HG03025 (cell line): ENCODE measurements at regions not wholly inside any gene's neighbourhood (a gene's known extent, or its start where the extent isn't known, plus 50 kb on each side); places are given as distances from the start of the nearest gene placed in this dataset.
"Not testable (repeated sequence)": the region's sequence is repeated elsewhere in the genome, so short reads cannot be mapped to it uniquely, and the experiment has no call there.

Experiments
- ATAC-seq: cut with Tn5 transposase; IDR thresholded peaks from one replicate; pipeline ENCODE4 v1.9.1; 2021; ENCODE audit warnings: mild to moderate bottlenecking, moderate library complexity; ENCODE audit not compliant: unreplicated experiment, low FRiP score

DNA sequence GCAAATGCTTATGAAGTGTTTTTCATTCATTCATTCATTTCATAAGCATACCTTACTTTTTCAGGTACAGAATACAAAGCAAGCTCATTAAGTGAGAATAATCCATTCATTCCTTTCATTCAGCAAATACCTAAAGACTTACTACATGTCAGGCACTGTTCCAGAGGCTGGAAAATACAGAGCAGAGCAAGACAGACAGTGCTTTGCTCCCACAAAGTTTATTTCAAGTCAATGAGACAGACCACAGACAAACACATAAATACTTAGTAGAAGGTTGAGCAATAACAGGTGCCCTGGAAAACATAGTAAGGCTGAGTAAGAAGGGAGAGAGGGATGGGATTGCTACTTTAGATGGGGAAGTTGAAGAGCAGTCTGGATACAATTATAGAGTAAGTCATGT lies 309.8 kb downstream of the C1D start:
- ATAC-seq = no peak

DNA sequence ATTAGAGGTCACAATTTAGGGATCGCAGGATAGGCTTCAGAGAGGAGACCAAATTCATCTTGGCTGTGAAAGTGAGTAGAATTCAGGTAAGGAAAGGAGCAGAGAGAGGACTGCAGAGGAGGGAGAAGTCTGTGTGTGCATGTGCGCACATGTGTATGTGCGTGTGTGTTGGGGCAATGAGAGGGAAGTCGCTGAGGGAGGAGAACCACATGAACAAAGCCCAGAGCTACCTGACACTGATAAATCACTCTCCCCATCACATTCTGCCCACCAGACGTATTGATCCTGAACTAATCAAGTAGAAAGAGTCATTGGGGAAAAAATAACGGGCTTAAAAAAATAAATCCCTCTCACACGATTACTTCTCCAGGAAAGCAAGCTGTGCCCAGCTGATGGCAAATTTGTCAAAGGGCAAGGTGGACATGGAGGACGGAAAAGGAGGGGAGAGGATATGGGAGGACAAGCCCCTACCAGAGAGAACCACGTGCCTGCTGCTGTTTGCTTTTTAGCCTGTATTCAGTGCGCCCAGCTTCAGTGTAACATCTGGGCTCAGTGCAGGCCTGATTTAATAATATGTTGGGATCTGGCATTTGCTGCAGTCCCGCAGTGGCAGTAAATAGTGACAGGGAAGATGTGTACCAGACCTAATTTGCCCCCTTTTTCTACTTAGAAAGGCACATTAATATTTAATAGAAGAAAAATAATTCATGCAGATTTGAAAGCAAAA lies 307.5 kb downstream of the C1D start:
- ATAC-seq = no peak

DNA sequence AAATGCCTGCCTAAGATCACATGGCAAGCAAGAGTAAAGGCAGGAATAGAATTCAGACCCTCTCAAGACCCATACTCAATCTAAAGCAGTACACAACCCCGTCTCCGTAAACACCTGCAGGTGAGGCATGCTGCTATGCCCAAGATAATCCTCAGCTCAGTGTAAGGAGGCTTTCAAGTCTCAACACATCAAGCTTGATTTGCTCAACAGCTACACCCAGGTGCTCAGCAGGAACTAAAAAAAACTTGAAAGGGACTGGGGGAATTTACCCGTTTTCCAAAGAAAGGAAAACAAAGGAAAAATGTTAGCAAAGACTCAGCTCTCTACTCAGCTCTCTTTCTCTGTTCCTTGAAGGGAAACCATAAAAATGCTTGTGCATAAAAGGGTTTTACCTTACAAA lies 301.8 kb downstream of the C1D start:
- ATAC-seq = no peak

DNA sequence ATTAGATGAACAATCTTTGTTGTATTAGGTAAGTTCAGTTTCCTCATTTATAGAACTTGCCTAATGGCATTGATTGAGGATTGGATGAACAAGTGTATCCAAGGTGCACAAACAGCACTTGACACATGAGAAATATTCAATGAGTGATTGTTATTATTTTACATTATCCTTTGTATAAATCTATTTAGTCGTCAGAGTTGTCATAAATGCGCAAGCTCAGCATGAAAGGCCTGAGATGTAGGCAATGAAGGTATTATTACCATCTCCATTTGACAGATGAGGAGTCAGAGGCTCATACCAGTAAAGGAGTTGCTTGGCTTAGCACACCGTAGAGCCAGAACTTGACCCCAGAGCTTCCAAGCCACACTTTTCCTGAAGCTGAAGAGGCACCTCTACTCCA lies 291.4 kb downstream of the C1D start:
- ATAC-seq = no peak

DNA sequence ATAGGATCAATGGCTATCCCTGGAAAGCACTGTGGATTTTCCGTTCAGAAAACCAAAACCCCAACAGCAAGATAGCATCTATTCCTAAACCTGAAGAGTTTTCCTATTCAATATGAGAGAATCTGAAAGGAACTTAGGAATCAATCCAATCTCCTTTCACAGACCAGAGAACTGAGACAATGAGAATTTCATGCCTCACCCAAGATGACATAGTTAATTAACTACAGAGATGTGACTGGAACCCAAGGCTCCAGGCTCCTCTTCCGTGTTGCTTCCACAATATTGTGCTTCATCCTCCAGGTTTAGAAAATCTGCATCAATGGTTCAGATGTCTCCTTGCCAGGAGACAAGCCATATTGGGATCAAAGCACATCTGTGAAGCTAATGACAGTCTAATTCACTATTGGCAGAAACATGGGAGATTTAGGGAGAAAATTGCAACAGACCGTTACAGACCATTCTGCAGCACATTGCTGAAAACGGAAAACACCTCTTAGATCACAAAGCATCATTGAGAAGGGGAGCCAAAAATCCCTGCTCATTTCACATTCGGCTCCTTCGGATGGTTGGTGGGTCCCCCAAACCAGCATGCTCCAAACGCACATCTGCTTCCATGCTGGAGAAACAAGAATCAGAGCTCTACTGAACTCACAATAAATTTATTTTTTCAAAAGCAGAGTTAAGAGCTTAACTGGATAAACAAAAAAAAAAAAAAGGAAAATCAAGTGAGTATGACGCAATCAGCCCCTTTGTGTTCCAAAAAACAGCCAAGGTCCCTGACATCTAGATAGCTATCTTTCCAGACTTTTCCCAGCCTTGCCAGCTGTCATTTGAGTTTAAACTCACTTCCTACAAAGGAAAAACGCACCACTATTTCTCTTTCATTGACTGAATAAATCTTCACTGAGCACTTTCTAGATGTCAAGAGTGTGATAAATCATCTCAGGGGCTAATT lies 290.3 kb downstream of the C1D start:
- ATAC-seq = no peak

DNA sequence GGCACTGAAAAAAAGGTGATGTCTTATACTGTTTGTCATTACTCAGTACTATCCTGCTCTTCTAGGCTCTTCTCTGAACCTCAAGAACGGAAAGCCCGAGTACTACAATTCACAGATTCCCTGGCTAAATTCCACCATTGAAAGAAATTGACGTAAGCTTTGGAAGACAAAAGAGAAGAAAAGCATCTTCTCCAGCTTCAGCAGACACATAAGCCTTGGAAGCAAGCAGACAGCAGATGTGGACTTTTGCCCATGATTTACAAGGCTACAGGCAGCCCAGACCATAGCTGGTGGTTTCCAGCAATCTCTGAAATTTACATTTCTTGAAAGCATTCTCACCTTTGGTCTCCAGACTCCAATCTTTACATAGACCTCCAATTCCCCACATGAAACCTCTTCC lies 289.0 kb downstream of the C1D start:
- no peak for ATAC-seq

DNA sequence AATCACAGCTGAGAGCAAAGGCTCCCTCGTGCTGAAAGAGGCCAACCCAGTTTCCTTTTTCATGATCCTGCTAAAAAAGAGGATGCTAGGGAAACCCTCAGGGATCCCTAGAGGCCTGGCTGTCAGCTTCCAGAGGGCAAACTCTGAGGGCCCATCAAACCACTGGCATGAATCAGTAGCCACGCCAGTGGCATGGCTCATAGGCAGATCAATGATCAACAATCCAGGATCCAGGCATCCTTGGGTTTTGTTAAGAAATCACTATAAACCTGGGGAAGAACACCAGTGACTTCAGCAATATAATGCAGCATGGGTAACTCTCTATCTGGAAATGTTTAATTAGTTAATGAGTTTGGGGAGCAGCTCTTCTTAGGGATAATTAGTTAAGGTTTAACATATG lies 286.5 kb downstream of the C1D start:
- no peak for ATAC-seq

DNA sequence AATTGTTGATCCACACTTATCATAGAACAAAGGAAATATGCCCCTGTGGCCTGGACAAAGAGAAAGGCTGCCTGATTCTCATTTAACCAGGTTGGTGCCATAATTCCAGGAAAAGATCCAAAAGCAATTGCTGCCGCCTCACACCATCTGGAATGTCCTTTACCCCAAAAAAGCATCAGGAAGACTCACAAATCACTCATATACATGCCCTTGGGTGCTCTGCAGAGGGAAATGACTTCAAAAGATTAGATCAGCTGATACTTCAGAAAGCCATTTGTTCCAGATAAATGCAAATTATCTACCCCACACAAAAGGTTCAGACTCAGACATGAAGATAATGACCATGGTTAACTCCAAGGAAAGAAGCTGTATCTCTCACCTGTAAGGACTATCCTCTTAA lies 285.8 kb downstream of the C1D start:
- no peak for ATAC-seq

DNA sequence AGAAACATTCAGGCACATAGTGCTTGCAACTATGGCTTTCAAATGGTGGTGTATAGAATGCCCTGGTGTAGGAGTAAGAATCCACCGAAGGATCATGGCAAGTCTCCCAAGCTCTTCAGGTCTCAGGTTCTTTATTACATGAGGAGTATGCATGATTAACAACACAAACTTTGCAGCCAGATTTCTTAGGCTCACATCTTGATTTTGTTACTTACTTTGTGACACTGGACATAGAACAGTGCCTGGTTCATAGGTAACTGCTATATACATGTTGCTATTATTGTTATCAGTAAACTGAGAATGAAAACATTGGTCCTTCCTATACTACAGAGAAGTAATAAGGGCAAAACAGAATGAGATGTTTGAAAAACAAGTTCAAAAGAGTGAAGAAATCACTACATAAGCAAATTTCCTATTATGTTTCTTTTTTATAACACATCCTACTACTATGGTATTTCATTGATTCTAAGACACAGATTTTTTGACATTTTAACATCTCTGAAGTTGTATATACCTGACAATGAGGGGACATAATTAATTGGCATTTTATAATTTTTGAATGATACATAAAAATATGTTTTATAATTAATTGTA lies 284.9 kb downstream of the C1D start:
- ATAC-seq = no peak

DNA sequence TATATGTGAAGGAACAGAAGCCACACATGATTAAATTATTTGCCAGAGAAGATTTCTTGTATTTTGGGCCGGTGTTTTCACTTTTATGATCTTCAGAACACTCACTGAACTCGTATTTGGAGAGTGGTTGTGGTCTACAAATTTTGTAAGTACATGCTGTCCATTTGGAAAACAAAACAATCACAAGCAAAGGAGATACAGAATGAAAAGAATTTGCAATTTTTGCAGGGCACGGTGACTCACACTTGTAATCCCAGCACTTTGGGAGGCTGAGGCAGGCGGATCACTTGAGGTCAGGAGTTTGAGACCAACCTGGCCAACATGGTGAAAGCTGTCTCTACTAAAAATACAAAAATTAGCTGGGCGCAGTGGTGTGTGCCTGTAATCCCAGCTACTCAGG lies 282.0 kb downstream of the C1D start:
- not testable (repeated sequence) for ATAC-seq

DNA sequence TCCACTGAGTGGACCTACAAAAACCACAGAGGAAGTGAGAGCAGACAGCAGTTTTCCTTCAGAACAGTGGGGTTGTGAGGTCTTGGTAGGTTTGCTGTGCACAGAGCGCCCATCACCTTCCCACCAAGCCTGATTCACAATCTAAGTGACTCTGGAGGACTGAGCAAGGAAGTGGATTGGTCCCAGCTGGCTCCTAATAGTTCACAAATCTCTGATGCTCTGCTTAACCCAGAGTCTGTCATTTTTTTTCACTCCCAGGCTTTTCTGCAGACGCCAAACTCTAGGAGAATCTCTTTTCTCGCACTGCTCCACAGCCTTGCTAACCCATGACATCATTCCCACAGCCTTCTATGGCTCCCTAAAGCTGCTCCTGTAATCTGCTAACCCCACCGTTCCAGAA lies 280.4 kb downstream of the C1D start:
- ATAC-seq = no peak

DNA sequence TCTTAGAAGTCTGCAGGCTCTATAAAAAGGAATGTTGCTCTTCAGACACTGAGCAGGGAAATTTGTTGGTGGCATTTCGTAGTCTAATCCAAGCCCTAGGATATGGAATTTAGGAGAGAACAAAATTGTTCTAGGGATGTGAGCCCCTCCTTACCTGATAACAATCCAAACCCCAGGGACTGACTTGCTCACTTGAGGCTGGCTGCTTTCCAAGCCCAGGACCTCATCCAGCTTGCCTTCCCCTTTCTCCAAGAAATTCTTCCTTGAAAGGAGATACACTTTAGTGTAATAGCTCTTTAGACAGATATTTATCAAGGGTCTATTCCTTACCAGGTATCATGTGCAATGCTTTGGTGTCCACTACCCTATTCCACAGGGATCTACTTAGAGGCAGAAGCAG lies 279.8 kb downstream of the C1D start:
- no peak for ATAC-seq

DNA sequence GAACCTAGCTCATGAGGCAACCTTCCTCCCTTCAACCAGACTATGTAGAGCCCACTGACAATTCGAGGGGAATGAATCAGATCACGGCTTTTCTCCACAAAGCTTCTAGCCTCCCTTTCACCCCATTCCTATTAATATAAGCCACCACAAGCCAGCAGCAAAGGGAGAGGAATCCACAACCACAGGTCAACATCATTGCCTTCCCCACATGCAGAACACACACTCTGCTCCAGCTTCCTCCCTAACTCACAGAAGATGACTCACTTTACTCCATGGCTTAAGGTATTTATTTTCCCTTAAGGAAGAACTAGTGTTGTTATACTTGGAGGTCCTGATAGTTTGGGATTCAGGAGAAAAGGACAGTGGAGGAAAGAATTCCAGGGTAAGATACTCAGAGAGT lies 272.2 kb downstream of the C1D start:
- ATAC-seq = no peak

DNA sequence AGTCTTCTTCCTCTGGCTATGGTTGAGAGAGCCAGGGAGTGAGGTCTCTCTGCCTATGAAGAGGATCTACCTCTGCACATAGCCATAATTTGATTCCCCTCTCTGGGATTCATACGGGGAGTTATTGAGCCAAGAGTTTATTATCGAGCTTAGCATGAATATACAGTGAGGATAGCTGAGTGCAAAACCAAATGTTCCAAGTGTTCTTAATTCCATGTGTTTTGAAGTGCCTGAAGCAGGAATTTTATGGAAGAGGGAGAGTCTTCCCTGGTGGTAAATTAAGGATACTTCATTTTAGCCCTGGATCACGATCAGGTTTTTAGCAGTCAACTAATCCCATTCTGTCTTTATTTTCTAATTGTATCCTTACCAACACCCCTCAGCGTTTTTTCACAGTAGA lies 270.6 kb downstream of the C1D start:
- no peak for ATAC-seq

DNA sequence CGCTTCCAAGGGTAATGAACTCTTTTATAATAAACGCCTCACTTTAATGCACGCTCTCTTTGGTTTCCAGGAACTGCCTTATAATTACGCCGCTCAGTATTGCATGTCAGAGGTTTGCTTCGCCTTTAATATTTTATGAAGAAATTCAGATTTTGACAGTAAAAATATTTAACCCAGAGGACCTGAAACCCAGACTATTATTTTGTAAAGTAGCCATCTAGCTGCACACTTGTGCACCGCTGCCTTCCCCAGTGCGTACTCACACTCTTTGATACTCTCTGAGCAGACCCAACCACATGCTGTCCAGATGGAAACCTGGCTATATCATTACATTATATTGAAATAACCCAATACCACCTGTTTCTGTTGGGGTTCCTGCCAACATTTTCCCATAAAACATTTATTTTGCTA lies 270.1 kb downstream of the C1D start:
- no peak for ATAC-seq

DNA sequence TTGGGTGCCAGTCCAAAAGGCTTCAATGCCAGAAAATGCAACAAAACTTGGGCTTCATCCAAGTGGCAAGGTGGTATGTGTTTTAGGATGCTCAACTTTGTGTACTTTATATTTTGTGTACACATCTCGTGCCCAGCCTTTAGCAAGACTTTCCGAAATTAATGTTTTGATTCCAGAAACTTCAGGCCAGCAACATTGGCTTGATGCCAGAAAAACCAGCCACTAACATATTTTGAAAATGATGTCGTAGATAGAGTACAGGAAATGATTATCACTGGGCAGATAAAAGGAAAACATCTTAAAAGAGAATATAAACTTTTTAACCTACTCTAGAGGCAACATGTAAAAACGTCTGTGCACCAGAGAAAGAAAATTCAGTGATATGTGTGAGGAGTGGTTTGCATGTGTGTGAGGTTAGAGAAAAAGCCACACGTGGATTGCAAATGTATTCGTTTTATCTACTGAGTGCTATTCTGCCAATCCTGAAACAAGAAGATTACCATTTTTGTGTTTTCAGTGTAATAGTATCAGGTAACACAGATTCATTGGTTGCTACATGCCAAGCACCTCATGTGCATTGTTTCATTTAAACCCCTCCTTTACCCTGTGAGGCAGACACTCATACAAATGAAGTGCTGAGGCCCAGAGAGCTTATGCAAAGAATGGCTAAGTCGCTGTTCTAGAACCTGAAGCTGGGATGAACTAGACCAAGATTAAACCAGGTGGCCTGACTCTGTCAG lies 264.8 kb downstream of the C1D start:
- ATAC-seq = no peak

DNA sequence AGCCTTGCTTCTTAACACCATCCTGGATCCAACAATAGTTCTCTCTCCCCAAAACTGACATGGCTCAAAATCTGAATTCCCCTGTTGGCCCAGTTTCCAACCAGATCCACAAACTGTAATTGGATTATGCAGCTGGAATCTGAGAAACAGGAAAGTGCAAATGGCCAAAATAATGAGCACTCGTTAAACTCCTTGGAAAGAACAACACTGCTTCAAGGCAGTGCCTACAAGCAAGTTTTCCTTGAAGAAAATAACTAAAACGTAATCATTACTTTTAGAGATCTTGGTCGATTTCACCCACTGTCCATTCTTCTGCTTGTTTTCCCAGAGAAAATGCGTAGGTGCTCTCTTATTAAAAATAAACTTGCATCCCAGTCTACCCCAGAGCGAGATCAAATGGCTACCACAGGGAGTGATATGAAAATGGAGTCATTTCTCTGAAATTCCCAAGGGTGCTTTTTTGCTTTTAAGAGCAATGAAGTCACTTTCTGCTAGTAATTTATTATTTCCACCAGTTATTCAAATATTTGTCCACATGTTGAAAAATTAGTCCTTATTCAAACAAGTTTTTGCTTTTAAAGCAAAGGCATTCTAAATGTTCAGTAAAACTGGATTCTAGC lies 264.2 kb downstream of the C1D start:
- ATAC-seq = no peak

DNA sequence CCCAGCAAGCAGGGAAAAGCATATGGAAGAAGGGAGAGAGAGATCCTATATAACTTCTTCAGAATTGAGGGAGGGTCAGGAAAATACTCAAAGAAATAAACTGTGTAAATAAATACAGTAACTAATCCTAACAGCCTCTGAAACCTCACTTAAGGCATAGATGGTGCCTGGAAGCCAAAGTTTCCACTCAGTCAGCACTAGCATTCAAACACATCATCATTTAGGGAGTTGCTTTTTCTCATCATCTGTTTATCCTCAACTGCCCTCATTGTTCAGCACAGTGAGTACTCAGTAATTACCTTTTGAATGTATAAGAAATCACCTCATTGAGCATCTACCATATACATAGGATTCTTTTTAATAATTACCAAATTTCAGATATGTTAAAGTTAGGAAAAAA lies 262.9 kb downstream of the C1D start:
- ATAC-seq = no peak

DNA sequence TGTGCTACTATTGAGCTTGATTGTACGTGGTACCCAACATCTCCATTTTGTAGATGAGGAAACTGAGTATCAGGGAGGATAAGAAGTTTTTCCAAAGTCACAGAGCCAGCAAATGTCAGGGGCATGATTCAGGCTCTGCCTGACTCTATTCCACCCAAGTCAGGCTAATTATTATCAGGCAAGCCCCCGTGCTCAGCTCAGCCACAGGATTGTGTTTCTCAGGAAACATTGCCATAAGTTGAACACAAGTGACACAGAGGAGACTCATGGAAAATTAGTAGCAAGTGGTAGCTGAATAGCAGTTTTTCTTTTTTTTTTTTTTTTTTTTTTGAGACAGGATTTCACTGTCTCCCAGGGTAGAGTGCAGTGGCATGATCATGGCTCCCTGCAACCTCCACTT lies 260.5 kb downstream of the C1D start:
- no peak for ATAC-seq

DNA sequence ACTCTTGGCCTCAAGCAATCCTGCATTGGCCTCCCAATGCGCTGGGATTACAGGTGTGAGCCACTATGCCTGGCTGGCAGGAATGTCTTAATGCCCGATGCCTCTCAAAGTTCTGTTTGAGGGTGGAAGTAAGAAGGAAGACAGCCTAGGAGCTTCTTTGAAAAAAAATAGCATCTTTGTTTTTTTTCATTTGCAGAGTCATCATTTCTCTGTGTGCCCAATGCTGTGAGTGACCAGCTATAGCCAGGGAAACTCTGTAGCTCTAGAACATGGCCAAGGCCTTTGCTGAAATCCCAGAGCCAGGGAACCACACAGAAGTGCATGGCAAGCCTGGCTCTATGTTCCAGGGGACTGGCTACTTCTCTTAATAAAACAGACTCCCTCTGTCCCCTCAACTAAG lies 260.0 kb downstream of the C1D start:
- no peak for ATAC-seq
